ENCODE measurements at regions not wholly inside any gene's neighbourhood (a gene's known extent, or its start where the extent isn't known, plus 50 kb on each side); places are given as distances from the start of the nearest gene placed in this dataset.

GRCh38 chr5:123673107-123673506 is 161.1 kb downstream of the CSNK1G3 start:
- intact Hi-C loops (cut with micrococcal nuclease) (no loop called here), in situ Hi-C loops (cut with MboI) (no loop called here)
- no peaks in the 10 kb centered on the region for H4K20me1 ChIP-seq (replicated peaks; ENCODE audit: control insufficient read depth, insufficient read depth, low read length)
- H3K27me3 ChIP-seq (ENCODE audit: control insufficient read depth in 2 of 2, insufficient read depth in 2 of 2, low read length in 2 of 2), result no peaks in the 10 kb centered on the region
- POLR2A ChIA-PET, result interaction anchor here (0.6 kb wide), 1 partner anchor 39 kb away, joined by 3 read pairs; no protein-coding TSS in a partner anchor
- no peak for FAIRE-seq
- no peaks in the 10 kb centered on the region for H3K4me1 ChIP-seq (replicated peaks in 1 of 2; ENCODE audit: control insufficient read depth in 2 of 2, insufficient read depth in 2 of 2, low read length in 2 of 2)
- no peak overlapping the region for H3K27ac ChIP-seq (ENCODE audit: extremely low read depth, low read depth, low read length)
- DNase-seq (ENCODE audit: extremely low read depth in 1 of 4, low spot score in 3 of 4), result no peak
- BruUV-seq (replicated peaks), result no TSS peak
- no peaks in the 10 kb centered on the region for H3K79me2 ChIP-seq (ENCODE audit: control insufficient read depth, insufficient read depth, low read length)
- H3K9me3 ChIP-seq (replicated peaks; ENCODE audit: control insufficient read depth, insufficient read depth, low read depth, low read length), result no peaks in the 10 kb centered on the region
- no peak overlapping the region for H3K4me2 ChIP-seq (ENCODE audit: insufficient read depth, low read length)
- H3K4me3 ChIP-seq, result no peak overlapping the region
- no peak overlapping the region for H3K9ac ChIP-seq (ENCODE audit: insufficient read depth in 1 of 2, low read depth in 2 of 2, low read length in 2 of 2)
- H3K36me3 ChIP-seq (ENCODE audit: control insufficient read depth, insufficient read depth, low read length), result no peaks in the 10 kb centered on the region
- CTCF ChIA-PET (ENCODE audit: low intra/inter-chr PET ratio), result no interaction called here
- 0% methylated on average over 2 of the region's 2 CpGs for whole genome bisulfite sequencing (ENCODE audit: insufficient coverage, low coverage, missing lambda C conversion rate)
- TF ChIP-seq ZNF431 (CRISPR knock-in tag; IDR thresholded peaks at IDR 0.05) (no peak), POLR2AphosphoS5 (IDR thresholded peaks at IDR 0.05; ENCODE audit: control insufficient read depth, insufficient read depth, low read depth, low read length) (no peak), ZNF57 (CRISPR knock-in tag; IDR thresholded peaks at IDR 0.05) (no peak), RBM14 (IDR thresholded peaks at IDR 0.05; ENCODE audit: borderline replicate concordance, insufficient read depth, low read depth, low read length) (no peak), ZFP1 (CRISPR knock-in tag; IDR thresholded peaks at IDR 0.05) (no peak), ZNF311 (CRISPR knock-in tag; IDR thresholded peaks at IDR 0.05) (no peak), ETV1 (tag; conservative IDR thresholded peaks at IDR 0.05; ENCODE audit: low read depth) (no peak), TRIM25 (IDR thresholded peaks at IDR 0.05; ENCODE audit: borderline replicate concordance) (no peak), NFE2L1 (tag; IDR thresholded peaks at IDR 0.05; ENCODE audit: borderline replicate concordance, low read depth) (no peak), SMARCA4 (IDR thresholded peaks at IDR 0.05) (no peak), HMGXB4 (CRISPR knock-in tag; IDR thresholded peaks at IDR 0.05) (no peak), MYBL2 (IDR thresholded peaks at IDR 0.05; ENCODE audit: low read depth) (no peak), MYBL2 (CRISPR knock-in tag; IDR thresholded peaks at IDR 0.05; ENCODE audit: borderline replicate concordance) (no peak), SIX5 (IDR thresholded peaks at IDR 0.05; ENCODE audit: borderline replicate concordance in 1 of 2, insufficient read depth in 1 of 2, low read depth in 1 of 2, low read length in 2 of 2) (no peak), ZFX (CRISPR knock-in tag; IDR thresholded peaks at IDR 0.05) (no peak), CSDE1 (IDR thresholded peaks at IDR 0.05) (no peak)
- no peak overlapping the region for H2AFZ ChIP-seq (ENCODE audit: low read depth, low read length)
- no peak for ATAC-seq
- H3K9me1 ChIP-seq (ENCODE audit: control insufficient read depth, insufficient read depth, low read length), result no peaks in the 10 kb centered on the region

All from K562 (cell line).